ENCODE measurements at regions not wholly inside any gene's neighbourhood (a gene's known extent, or its start where the extent isn't known, plus 50 kb on each side); places are given as distances from the start of the nearest gene placed in this dataset.

DNA sequence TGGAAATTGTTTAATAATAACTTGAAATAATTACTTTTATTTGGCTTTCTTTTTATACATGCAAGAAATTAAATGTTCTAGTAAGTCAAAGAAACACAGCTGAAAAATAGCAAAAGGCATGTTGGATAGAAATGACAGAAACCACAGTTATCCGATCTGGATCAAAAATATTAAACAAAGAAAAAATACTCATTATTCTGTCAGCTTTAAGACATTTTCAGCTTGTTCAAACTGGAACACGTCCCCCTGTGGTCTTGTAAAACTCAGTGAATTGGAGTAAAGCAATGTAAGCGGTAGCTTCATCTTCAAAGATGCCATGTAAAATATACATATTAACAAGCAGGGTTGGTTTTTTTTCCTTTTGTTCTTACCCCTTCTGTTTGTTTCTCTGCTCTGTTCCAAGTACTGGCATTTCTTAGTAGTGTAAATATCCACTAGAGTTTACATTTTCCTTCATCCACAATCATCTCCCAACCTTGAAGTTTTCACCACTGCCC is 223.4 kb downstream of the IGSF11 start:
- no peak for DNase-seq

DNA sequence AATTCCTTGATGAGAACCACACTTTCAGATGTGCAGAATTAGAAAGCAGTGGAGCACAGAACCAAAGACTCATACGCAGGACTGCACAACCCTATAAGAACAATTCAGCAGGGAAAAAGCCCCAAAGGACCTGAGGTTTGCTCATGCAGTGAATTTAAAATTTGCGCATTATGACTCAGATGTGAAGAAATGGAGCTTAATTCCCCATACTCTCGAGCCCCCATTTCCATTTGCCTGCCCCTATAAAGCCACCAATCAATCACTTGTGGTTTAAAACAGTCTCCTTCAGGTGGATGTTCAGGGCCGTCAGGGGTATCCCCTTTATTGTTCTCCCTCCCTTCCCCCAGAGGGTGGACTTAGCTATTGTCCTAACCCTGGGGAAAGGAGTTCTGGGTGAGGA is 221.2 kb downstream of the IGSF11 start:
- no peak for DNase-seq

DNA sequence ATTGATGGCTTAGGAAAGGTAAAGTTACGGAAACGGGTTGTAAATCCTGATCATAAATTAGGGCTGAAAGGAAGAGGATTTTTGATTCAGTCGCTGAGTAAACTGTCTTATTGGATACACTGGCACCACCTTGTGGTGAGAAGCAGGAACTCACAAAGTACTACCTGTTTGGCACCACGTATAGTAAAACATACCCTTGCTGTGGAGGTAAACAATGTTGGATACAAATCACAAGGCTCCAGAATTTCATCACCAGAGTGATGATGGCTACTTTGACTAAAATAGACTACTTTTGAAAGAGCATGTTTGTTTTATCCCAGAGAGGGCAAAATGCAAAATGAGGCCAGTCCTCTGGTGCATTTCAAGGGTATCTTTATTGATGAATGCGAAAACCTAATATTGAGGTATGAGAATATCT is 216.9 kb downstream of the IGSF11 start:
- DNase-seq: peak; percentile 65

DNA sequence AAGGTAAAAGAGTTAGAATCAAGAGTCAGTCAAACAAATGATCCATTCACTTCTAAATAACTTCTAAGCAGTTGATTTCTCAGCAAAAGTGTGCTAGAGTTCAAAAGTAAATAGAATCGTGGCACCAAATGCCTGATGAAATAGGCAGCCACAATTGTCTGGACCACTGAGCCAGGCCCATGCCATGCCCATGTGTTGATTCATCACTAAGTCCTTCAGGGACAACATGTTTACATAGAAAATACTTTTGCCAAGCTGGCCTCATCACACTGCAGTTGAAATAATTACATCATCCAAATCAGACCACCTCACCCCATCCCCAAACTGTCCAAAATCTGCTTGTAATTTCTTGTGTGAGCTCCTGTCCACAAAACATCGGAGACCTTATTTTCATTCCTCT is 216.3 kb downstream of the IGSF11 start:
- DNase-seq: no peak

DNA sequence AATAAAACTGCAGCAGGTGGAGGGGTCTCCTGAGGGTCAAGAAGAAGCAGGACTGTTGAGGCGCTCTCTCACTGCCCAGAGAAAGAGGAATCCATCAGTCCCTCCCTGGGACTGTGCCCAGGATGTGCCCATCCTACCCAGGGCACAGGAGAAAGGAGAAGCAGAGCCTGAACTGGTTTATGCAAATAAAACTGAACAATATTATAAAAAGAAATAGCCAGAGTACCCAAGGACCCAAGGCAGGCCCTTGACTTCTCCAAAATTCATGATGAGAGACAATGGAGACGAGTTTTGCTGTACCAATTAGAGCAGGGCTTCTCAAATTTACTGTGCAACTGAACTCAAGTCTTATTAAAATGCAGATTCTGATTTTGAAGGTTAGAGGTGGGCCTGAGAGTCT is 211.0 kb downstream of the IGSF11 start:
- DNase-seq: no peak

DNA sequence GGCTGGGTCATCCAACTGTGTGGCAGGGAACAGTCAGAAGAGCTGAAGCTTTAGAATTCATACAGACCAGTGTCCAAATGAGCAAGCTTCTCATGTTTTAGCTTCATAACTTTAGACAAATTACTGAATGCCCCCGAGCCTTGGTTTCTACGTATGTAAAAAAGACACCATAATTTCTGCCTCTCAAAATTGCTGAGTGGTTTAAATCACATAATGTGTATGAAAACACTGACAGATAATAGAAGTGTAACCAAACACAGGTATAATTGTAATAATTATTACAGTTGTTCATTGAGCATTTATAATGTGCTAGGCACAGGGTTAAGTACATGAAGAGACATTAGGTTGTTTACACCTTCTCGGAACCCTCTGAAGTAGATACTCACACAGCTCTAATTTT is 207.2 kb downstream of the IGSF11 start:
- DNase-seq: no peak

DNA sequence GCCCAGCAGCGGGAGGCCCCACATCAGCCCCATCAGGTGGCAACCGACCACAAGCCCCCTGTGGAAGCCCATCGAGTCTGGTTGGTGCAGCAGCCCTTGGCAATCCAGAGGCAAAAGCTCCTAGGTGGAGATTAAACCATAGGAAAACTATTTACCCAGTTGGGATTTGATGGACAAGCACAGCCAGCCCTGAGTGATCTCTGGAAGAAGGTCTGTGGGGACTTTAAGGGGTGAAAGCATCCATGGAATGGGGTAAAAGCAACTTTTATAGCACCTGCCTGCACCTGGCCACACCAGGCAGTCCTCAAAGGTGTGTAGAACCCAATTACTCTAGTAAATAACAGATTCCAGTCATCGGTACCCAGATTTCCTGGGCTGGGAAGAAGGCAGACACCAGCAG is 206.3 kb downstream of the IGSF11 start:
- no peak for DNase-seq

DNA sequence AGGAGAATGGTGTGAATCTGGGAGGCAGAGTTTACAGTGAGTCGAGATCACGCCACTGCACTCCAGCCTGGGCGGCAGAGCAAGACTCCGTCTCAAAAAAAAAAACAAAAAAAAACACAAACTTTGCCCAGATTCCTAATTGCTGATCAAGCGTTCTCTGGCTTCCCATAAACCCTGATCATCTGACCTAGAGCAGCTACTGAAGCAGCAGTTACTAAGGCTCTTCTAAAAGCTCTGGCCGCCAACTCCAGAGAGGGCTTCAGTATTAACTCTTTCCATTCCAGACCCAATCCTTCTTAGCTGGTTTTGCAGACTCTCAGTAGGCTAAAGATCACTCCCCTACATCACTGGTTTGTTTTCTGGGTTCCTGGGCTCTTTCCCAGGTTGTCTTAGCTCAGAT is 201.6 kb downstream of the IGSF11 start:
- no peak for DNase-seq

DNA sequence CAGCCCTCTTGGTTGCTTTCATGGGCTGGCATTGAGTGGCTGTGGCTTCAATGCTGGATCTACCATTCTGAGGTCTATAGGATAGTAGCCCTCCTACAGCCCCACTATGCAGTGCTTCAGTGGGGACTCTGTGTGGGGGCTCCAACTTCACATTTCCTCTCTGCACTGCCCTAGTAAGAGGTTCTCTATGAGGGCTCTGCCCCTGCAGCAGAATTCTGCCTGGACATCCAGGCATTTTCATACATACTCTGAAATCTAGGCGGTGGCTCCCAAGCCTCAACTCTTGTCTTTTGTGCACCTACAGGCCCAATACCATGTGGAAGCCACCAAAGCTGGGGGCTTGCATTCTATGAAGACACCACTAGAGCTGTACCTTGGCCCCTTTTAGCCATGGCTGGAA is 195.8 kb downstream of the IGSF11 start:
- no peak for DNase-seq

DNA sequence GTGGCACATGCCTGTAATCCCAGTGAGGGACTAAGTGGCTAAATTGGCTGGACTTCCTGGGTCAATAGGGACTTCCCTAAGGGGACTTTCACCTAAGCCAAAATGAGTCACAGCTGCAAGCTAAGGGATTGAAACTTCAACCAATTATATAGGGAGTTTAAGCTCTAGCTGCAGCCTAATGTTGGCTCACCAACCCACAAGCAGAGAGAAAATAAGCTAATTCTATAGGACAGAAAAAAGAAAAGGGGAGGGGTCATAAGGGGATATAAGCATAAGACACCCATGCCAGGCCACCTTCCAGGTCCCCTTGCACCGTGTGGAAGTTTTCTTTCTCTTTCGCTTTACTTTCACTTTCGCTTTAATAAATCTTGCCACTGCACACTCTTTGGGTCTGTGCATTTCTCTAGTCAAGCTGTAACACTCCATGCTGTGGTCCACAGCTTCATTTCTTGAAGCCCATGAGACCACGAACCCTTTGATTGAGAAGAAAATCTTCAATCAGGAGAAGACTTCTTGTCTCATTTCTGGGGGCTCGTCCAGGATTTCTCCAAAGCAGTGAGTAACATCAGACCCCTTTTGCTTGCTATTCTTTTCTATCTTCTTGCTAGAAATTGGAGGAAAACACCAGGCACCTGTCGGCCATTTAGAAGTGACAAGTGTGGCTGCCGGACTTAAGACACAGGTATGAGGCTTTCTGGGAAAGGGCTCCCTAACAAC is 192.3 kb downstream of the IGSF11 start:
- peak; percentile 31 for DNase-seq

DNA sequence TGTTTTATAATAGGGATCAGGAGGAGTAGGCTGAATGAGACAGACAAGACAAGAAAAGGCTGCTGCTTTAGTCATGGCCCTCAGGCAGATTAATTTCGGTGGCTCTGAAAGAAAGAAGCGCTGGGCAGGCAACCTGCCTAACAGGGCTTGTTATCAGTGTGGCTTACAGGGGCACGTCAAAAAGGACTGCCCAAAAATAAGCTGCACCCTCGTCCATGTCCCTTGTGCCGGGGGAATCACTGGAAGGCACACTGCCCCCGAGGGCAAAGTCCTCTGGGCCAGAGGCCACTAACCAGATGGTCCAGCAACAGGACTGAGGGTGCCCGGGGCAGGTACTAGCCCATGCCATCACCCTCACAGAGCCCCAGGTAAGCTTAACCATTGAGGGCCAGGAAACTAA is 188.5 kb downstream of the IGSF11 start:
- no peak for DNase-seq
